ENCODE measurements at regions not wholly inside any gene's neighbourhood (a gene's known extent, or its start where the extent isn't known, plus 50 kb on each side); places are given as distances from the start of the nearest gene placed in this dataset.
"Not testable (repeated sequence)": the region's sequence is repeated elsewhere in the genome, so short reads cannot be mapped to it uniquely, and the experiment has no call there.

- DNase-seq, result no peak
- WGBS (ENCODE audit: insufficient coverage, low lambda C conversion rate), result no CpG with 5 or more reads among the region's 18 CpGs
Observed at GRCh38 chr9:134570711-134571325, 70.8 kb upstream of the COL5A1 start.

GRCh38 chr9:134571326-134571931 is 70.2 kb upstream of the COL5A1 start:
- H3K36me3 ChIP-seq (ENCODE audit: control insufficient read depth, insufficient read depth, low read length), result no peaks in the 10 kb centered on the region
- no peak overlapping the region for H3K4me3 ChIP-seq (ENCODE audit: low read length)
- no peak for DNase-seq
- WGBS (ENCODE audit: insufficient coverage, low lambda C conversion rate), result no CpG with 5 or more reads among the region's 12 CpGs
- H3K4me1 ChIP-seq (ENCODE audit: control insufficient read depth, insufficient read depth, low read length), result no peaks in the 10 kb centered on the region
- no peaks in the 10 kb centered on the region for H3K9me3 ChIP-seq (ENCODE audit: control insufficient read depth, low read depth, low read length)
- H3K27me3 ChIP-seq (ENCODE audit: control insufficient read depth, insufficient read depth, low read length), result no peaks in the 10 kb centered on the region
- H3K27ac ChIP-seq (ENCODE audit: low read length), result no peak overlapping the region

More at GRCh38 chr9:134570711-134571325, 70.8 kb upstream of the COL5A1 start:
- Histone ChIP-seq H3K9me3 (ENCODE audit: control insufficient read depth, low read depth, low read length) (no peaks in the 10 kb centered on the region), H3K4me3 (ENCODE audit: low read length) (no peak overlapping the region), H3K36me3 (ENCODE audit: control insufficient read depth, insufficient read depth, low read length) (no peaks in the 10 kb centered on the region), H3K27ac (ENCODE audit: low read length) (no peak overlapping the region), H3K4me1 (ENCODE audit: control insufficient read depth, insufficient read depth, low read length) (no peaks in the 10 kb centered on the region), H3K27me3 (ENCODE audit: control insufficient read depth, insufficient read depth, low read length) (no peaks in the 10 kb centered on the region)

- no peaks in the 10 kb centered on the region for H3K9me3 ChIP-seq (ENCODE audit: control insufficient read depth, low read depth, low read length)
- H3K27me3 ChIP-seq (ENCODE audit: control insufficient read depth, insufficient read depth, low read length), result no peaks in the 10 kb centered on the region
- H3K27ac ChIP-seq (ENCODE audit: low read length), result no peak overlapping the region
- H3K4me3 ChIP-seq (ENCODE audit: low read length), result no peak overlapping the region
- DNase-seq, result no peak
- no peaks in the 10 kb centered on the region for H3K36me3 ChIP-seq (ENCODE audit: control insufficient read depth, insufficient read depth, low read length)
- H3K4me1 ChIP-seq (ENCODE audit: control insufficient read depth, insufficient read depth, low read length), result no peaks in the 10 kb centered on the region
- no CpG with 5 or more reads among the region's 18 CpGs for WGBS (ENCODE audit: insufficient coverage, low lambda C conversion rate)
Observed at GRCh38 chr9:134571946-134572917, 69.4 kb upstream of the COL5A1 start.

GRCh38 chr9:134574686-134575085 is 66.9 kb upstream of the COL5A1 start:
- H3K36me3 ChIP-seq (ENCODE audit: control insufficient read depth, insufficient read depth, low read length); H3K4me3 ChIP-seq (ENCODE audit: low read length); H3K4me1 ChIP-seq (ENCODE audit: control insufficient read depth, insufficient read depth, low read length); H3K27ac ChIP-seq (ENCODE audit: low read length); DNase-seq; H3K9me3 ChIP-seq (ENCODE audit: control insufficient read depth, low read depth, low read length); H3K27me3 ChIP-seq (ENCODE audit: control insufficient read depth, insufficient read depth, low read length): not testable (repeated sequence)
- WGBS (ENCODE audit: insufficient coverage, low lambda C conversion rate), result no CpG with 5 or more reads among the region's 6 CpGs

- Histone ChIP-seq H3K36me3 (ENCODE audit: control insufficient read depth, insufficient read depth, low read length) (no peaks in the 10 kb centered on the region), H3K9me3 (ENCODE audit: control insufficient read depth, low read depth, low read length) (no peaks in the 10 kb centered on the region), H3K27me3 (ENCODE audit: control insufficient read depth, insufficient read depth, low read length) (no peaks in the 10 kb centered on the region), H3K4me1 (ENCODE audit: control insufficient read depth, insufficient read depth, low read length) (no peaks in the 10 kb centered on the region), H3K27ac (ENCODE audit: low read length) (no peak overlapping the region), H3K4me3 (ENCODE audit: low read length) (no peak overlapping the region)
- DNase-seq, result no peak
- WGBS (ENCODE audit: insufficient coverage, low lambda C conversion rate), result no CpG with 5 or more reads among the region's 14 CpGs
Observed at GRCh38 chr9:134575103-134575900, 66.3 kb upstream of the COL5A1 start.

GRCh38 chr9:134575901-134576176 is 65.8 kb upstream of the COL5A1 start:
- H3K4me3 ChIP-seq (ENCODE audit: low read length), result no peak overlapping the region
- DNase-seq, result no peak

GRCh38 chr9:134585021-134585561 is 56.5 kb upstream of the COL5A1 start:
- no CpG with 5 or more reads among the region's 18 CpGs for WGBS (ENCODE audit: insufficient coverage, low lambda C conversion rate)
- no peak overlapping the region for H3K27ac ChIP-seq (ENCODE audit: low read length)
- DNase-seq, result no peak

More at GRCh38 chr9:134575901-134576176, 65.8 kb upstream of the COL5A1 start:
- no CpG with 5 or more reads among the region's 3 CpGs for WGBS (ENCODE audit: insufficient coverage, low lambda C conversion rate)
- no peaks in the 10 kb centered on the region for H3K4me1 ChIP-seq (ENCODE audit: control insufficient read depth, insufficient read depth, low read length)
- H3K36me3 ChIP-seq (ENCODE audit: control insufficient read depth, insufficient read depth, low read length), result no peaks in the 10 kb centered on the region
- H3K9me3 ChIP-seq (ENCODE audit: control insufficient read depth, low read depth, low read length), result no peaks in the 10 kb centered on the region
- H3K27me3 ChIP-seq (ENCODE audit: control insufficient read depth, insufficient read depth, low read length), result no peaks in the 10 kb centered on the region
- H3K27ac ChIP-seq (ENCODE audit: low read length), result no peak overlapping the region

GRCh38 chr9:134585746-134586706 is 55.6 kb upstream of the COL5A1 start:
- Histone ChIP-seq H3K4me3 (ENCODE audit: low read length) (no peak overlapping the region), H3K9me3 (ENCODE audit: control insufficient read depth, low read depth, low read length) (no peaks in the 10 kb centered on the region), H3K27me3 (ENCODE audit: control insufficient read depth, insufficient read depth, low read length) (no peaks in the 10 kb centered on the region), H3K27ac (ENCODE audit: low read length) (no peak overlapping the region), H3K36me3 (ENCODE audit: control insufficient read depth, insufficient read depth, low read length) (no peaks in the 10 kb centered on the region), H3K4me1 (ENCODE audit: control insufficient read depth, insufficient read depth, low read length) (no peaks in the 10 kb centered on the region)
- no peak for DNase-seq
- 83% methylated on average over 1 of the region's 28 CpGs for WGBS (ENCODE audit: insufficient coverage, low lambda C conversion rate)

More at GRCh38 chr9:134585021-134585561, 56.5 kb upstream of the COL5A1 start:
- Histone ChIP-seq H3K9me3 (ENCODE audit: control insufficient read depth, low read depth, low read length) (no peaks in the 10 kb centered on the region), H3K4me1 (ENCODE audit: control insufficient read depth, insufficient read depth, low read length) (no peaks in the 10 kb centered on the region), H3K27me3 (ENCODE audit: control insufficient read depth, insufficient read depth, low read length) (no peaks in the 10 kb centered on the region), H3K4me3 (ENCODE audit: low read length) (no peak overlapping the region), H3K36me3 (ENCODE audit: control insufficient read depth, insufficient read depth, low read length) (no peaks in the 10 kb centered on the region)

GRCh38 chr9:134589748-134590147 is 51.9 kb upstream of the COL5A1 start:
- Histone ChIP-seq H3K4me1 (ENCODE audit: control insufficient read depth, insufficient read depth, low read length) (no peaks in the 10 kb centered on the region), H3K9me3 (ENCODE audit: control insufficient read depth, low read depth, low read length) (no peaks in the 10 kb centered on the region), H3K4me3 (ENCODE audit: low read length) (no peak overlapping the region), H3K36me3 (ENCODE audit: control insufficient read depth, insufficient read depth, low read length) (no peaks in the 10 kb centered on the region), H3K27me3 (ENCODE audit: control insufficient read depth, insufficient read depth, low read length) (no peaks in the 10 kb centered on the region), H3K27ac (ENCODE audit: low read length) (no peak overlapping the region)
- WGBS (ENCODE audit: insufficient coverage, low lambda C conversion rate), result no CpG with 5 or more reads among the region's 7 CpGs
- DNase-seq, result no peak

Measured in large intestine (tissue), 3 donors.